ENCODE measurements at regions not wholly inside any gene's neighbourhood (a gene's known extent, or its start where the extent isn't known, plus 50 kb on each side); places are given as distances from the start of the nearest gene placed in this dataset.

GRCh38 chrX:116226665-116227484 lies 56.3 kb downstream of the AGTR2 start:
- no peak for TF ChIP-seq CTCF (IDR thresholded peaks at IDR 0.05)
- no peak for TF ChIP-seq EZH2 (IDR thresholded peaks at IDR 0.05; ENCODE audit: borderline replicate concordance, insufficient read depth, low read depth, low read length, poor library complexity, severe bottlenecking)
